ENCODE measurements at regions not wholly inside any gene's neighbourhood (a gene's known extent, or its start where the extent isn't known, plus 50 kb on each side); places are given as distances from the start of the nearest gene placed in this dataset.

DNA sequence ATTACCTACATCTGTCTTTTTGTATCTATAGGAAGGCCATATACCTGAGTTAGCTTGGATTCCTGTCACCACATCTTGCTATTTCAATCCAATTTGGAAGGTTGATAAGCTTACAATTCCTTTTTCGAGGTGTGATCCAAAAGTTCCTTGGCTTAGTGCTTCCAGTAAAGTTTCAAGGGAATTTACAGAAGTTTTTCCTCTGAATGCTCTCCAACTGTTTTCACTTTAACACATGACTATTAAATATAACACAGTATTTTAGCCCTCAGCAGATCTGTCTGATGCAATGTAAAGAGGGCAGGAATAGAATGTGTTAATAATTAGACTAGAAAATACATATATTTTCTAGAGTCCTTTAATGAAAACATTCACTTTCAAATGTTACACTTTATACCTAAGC lies 171.4 kb downstream of the DKK1 start:
- H3K4me3 ChIP-seq (ENCODE audit: low read depth in 1 of 3, low read length in 3 of 3) = no peak overlapping the region
- H3K4me1 ChIP-seq (ENCODE audit: control insufficient read depth in 4 of 4, insufficient read depth in 4 of 4, low read length in 3 of 4) = no peaks in the 10 kb centered on the region
- no peaks in the 10 kb centered on the region for H3K27me3 ChIP-seq (ENCODE audit: control insufficient read depth in 4 of 4, insufficient read depth in 4 of 4, low read length in 3 of 4)
- 51% methylated on average over 1 of the region's 1 CpG for WGBS
- H3K27ac ChIP-seq (ENCODE audit: low read depth in 1 of 2, low read length in 2 of 2) = no peak overlapping the region
- H3K9ac ChIP-seq (ENCODE audit: low read depth in 1 of 2, low read length in 2 of 2) = no peak overlapping the region
- no peak for TF ChIP-seq JUND (IDR thresholded peaks at IDR 0.05)
- no peak for TF ChIP-seq TAF1 (conservative IDR thresholded peaks at IDR 0.05)
- no peak for TF ChIP-seq RAD21 (IDR thresholded peaks at IDR 0.05)
- no peak for TF ChIP-seq NR2F2 (IDR thresholded peaks at IDR 0.05)
- DNase-seq (ENCODE audit: low spot score) = no peak
- H3K36me3 ChIP-seq (ENCODE audit: control insufficient read depth in 4 of 4, insufficient read depth in 3 of 4, low read depth in 1 of 4, low read length in 3 of 4) = no peaks in the 10 kb centered on the region
- H3K9me3 ChIP-seq (ENCODE audit: control insufficient read depth in 4 of 4, low read length in 3 of 4) = no peaks in the 10 kb centered on the region

- TF ChIP-seq HNF4G (IDR thresholded peaks at IDR 0.05) (no peak), TAF1 (conservative IDR thresholded peaks at IDR 0.05) (no peak), FOXA1 (IDR thresholded peaks at IDR 0.05) (no peak), ZBTB33 (IDR thresholded peaks at IDR 0.05) (no peak), EGR1 (IDR thresholded peaks at IDR 0.05; ENCODE audit: low read depth in 2 of 2) (no peak), ATF3 (IDR thresholded peaks at IDR 0.05) (no peak), GABPA (IDR thresholded peaks at IDR 0.05 in 1 of 2, conservative IDR thresholded peaks at IDR 0.05 in 1 of 2) (no peak), RXRA (IDR thresholded peaks at IDR 0.05) (no peak), RAD21 (IDR thresholded peaks at IDR 0.05) (no peak), REST (IDR thresholded peaks at IDR 0.05) (no peak), NR2F2 (IDR thresholded peaks at IDR 0.05) (no peak), JUND (IDR thresholded peaks at IDR 0.05) (no peak), YY1 (IDR thresholded peaks at IDR 0.05) (no peak), SP1 (IDR thresholded peaks at IDR 0.05) (no peak)
- TF ChIP-seq, protein P1, sequence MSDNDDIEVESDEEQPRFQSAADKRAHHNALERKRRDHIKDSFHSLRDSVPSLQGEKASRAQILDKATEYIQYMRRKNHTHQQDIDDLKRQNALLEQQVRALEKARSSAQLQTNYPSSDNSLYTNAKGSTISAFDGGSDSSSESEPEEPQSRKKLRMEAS (IDR thresholded peaks at IDR 0.05) = no peak
- TF ChIP-seq, protein P2, sequence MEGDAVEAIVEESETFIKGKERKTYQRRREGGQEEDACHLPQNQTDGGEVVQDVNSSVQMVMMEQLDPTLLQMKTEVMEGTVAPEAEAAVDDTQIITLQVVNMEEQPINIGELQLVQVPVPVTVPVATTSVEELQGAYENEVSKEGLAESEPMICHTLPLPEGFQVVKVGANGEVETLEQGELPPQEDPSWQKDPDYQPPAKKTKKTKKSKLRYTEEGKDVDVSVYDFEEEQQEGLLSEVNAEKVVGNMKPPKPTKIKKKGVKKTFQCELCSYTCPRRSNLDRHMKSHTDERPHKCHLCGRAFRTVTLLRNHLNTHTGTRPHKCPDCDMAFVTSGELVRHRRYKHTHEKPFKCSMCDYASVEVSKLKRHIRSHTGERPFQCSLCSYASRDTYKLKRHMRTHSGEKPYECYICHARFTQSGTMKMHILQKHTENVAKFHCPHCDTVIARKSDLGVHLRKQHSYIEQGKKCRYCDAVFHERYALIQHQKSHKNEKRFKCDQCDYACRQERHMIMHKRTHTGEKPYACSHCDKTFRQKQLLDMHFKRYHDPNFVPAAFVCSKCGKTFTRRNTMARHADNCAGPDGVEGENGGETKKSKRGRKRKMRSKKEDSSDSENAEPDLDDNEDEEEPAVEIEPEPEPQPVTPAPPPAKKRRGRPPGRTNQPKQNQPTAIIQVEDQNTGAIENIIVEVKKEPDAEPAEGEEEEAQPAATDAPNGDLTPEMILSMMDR (IDR thresholded peaks at IDR 0.05; ENCODE audit: low read depth, low read length, missing input control) = no peak
- Histone ChIP-seq H3K4me1 (ENCODE audit: control insufficient read depth in 4 of 4, insufficient read depth in 4 of 4, low read length in 3 of 4) (no peaks in the 10 kb centered on the region), H3K36me3 (ENCODE audit: control insufficient read depth in 4 of 4, insufficient read depth in 3 of 4, low read depth in 1 of 4, low read length in 3 of 4) (no peaks in the 10 kb centered on the region), H3K4me3 (ENCODE audit: low read depth in 1 of 3, low read length in 3 of 3) (no peak overlapping the region), H3K9ac (ENCODE audit: low read depth in 1 of 2, low read length in 2 of 2) (no peak overlapping the region), H3K9me3 (ENCODE audit: control insufficient read depth in 4 of 4, low read length in 3 of 4) (no peaks in the 10 kb centered on the region), H3K27me3 (ENCODE audit: control insufficient read depth in 4 of 4, insufficient read depth in 4 of 4, low read length in 3 of 4) (no peaks in the 10 kb centered on the region), H3K27ac (ENCODE audit: low read depth in 1 of 2, low read length in 2 of 2) (no peak overlapping the region)
- DNase-seq (ENCODE audit: low spot score) = no peak
- 85% methylated on average over 1 of the region's 1 CpG for WGBS
These were observed 172.9 kb downstream of the DKK1 start for GRCh38 chr10:52486840-52487611.
